Erythroblast (primary cell): ENCODE measurements at regions not wholly inside any gene's neighbourhood (a gene's known extent, or its start where the extent isn't known, plus 50 kb on each side); places are given as distances from the start of the nearest gene placed in this dataset.

Source experiments
- GATA1 ChIP-seq: IDR thresholded peaks from 2 replicates; pipeline ENCODE4 v1.6.1; 2011; ENCODE audit warnings: low read depth, mild to moderate bottlenecking, control low read depth, low read length, moderate library complexity
- POLR2A ChIP-seq: IDR thresholded peaks from 2 replicates; pipeline ENCODE4 v1.6.1; 2011; ENCODE audit warnings: mild to moderate bottlenecking, low read length

DNA sequence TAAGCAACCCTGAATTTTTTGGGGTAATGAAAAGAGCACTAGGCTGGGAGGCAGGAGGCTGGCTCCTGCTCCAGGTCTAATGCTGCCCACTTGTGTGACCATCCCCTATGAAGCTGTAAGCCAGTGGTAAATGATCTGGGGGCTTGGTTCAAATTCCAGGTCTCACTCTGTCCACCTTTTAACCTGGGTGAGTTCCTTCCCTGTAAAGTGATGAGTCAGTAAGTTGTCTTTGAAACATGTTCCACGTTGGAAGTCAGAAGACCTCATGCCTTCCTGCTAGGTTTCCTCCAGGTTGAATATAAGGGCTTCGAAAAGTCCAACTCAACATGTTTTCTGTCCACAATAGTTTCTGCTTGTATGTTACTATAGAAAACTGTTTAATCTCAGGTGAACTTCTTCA, 160.9 kb upstream of the MYT1L start:
- no peak for TF ChIP-seq POLR2A
- TF ChIP-seq GATA1: no peak
